Body of pancreas (tissue), 4 donors: ENCODE measurements at regions not wholly inside any gene's neighbourhood (a gene's known extent, or its start where the extent isn't known, plus 50 kb on each side); places are given as distances from the start of the nearest gene placed in this dataset.

Experiments
- ATAC-seq: fragments of 150-250 bp; one replicate; pipeline ENCODE4 v1.9.1; 2016
- DNase-seq, 4 donors: peaks; one replicate each; pipeline ENCODE4 v3.0.0-alpha.2; 2019
- H3K27ac ChIP-seq, 4 donors: fragments of 200-600 bp; sonication (generic); 1 replicate in 3 of 4; 2 replicates in 1 of 4; pipeline versions ENCODE4 v1.5.1 to v1.6.1; 2016 to 2019; ENCODE audit warnings: mild to moderate bottlenecking in 1 of 4, mixed read lengths in 1 of 4, moderate library complexity in 1 of 4
- H3K27me3 ChIP-seq, 2 donors: fragments of 200-600 bp; sonication (generic); one replicate each; pipeline ENCODE4 v1.6.0; 2016; ENCODE audit warnings: mild to moderate bottlenecking in 1 of 2
- H3K36me3 ChIP-seq, 2 donors: fragments of 200-600 bp; sonication (generic); replicated peaks in 1 of 2; 2 replicates each; pipeline ENCODE4 v1.5.1; 2016; ENCODE audit warnings: low read depth in 2 of 2; ENCODE audit not compliant: insufficient read depth in 1 of 2
- H3K4me1 ChIP-seq: fragments of 200-600 bp; sonication (generic); one replicate; pipeline ENCODE4 v1.6.0; 2016
- H3K4me3 ChIP-seq, 2 donors: fragments of 200-600 bp; sonication (generic); 1 replicate in 1 of 2; 2 replicates in 1 of 2; pipeline ENCODE4 v1.5.1; 2016 to 2019
- H3K9me3 ChIP-seq, 3 donors: fragments of 200-600 bp; sonication (generic); 1 replicate in 2 of 3; 2 replicates in 1 of 3; pipeline ENCODE4 v1.5.1; 2016
- POLR2A ChIP-seq, 3 donors: fragments of 450-650 bp; IDR thresholded peaks; one replicate each; pipeline ENCODE4 v1.6.1; 2016; ENCODE audit warnings: antibody characterized with exemption in 3 of 3, mild to moderate bottlenecking in 2 of 3
- WGBS, 2 donors: methylation state at CpG; one replicate each; pipeline ENCODE4 v1.1.5; 2017; 5-methylcytosine and 5-hydroxymethylcytosine counted together
- intact Hi-C: fragments of 100-400 bp; cut with DNase I; formaldehyde crosslinking; loops from one replicate; pipeline ENCODE4 v1.15.1; 2023
- TF ChIP-seq, protein P1 (sequence below), 7 experiments: fragments of 450-650 bp in 4 of 7; fragments of 200-600 bp in 3 of 7; sonication (generic) in 3 of 7; IDR thresholded peaks; one replicate each; pipeline ENCODE4 v1.5.1; 2016 to 2019; ENCODE audit warnings: antibody characterized with exemption in 7 of 7

DNA sequence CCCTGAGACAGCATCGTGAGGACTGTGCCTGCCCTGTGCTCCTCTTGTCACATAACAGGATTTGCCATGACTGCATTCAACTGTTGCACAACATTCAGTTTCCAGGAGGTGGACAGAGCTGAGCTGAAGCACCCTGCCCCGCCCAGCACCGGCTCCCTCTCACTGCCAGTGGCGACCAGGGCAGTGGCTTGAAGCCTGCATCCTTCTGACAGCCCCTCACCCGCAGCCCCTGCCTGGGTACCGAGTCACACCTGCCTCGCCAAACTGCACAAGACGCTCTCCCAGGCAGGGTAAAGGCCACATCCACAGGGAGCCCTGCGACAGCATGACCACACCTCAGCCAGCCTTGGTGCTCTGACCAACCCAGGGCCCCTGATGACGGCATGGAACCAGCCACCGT is 59.9 kb upstream of the ZNF354A start:
- no peaks in the 10 kb centered on the region for H3K9me3 ChIP-seq
- intact Hi-C loops = no loop called here
- no peaks in the 10 kb centered on the region for H3K4me1 ChIP-seq
- 73 to 75% methylated on average over 5 to 11 of the region's 11 CpGs for WGBS, 2 donors
- ATAC-seq (no peak), DNase-seq (no peak)
- no peak overlapping the region for H3K4me3 ChIP-seq
- TF ChIP-seq POLR2A (IDR thresholded peaks at IDR 0.05) = no peak
- TF ChIP-seq, protein P1, sequence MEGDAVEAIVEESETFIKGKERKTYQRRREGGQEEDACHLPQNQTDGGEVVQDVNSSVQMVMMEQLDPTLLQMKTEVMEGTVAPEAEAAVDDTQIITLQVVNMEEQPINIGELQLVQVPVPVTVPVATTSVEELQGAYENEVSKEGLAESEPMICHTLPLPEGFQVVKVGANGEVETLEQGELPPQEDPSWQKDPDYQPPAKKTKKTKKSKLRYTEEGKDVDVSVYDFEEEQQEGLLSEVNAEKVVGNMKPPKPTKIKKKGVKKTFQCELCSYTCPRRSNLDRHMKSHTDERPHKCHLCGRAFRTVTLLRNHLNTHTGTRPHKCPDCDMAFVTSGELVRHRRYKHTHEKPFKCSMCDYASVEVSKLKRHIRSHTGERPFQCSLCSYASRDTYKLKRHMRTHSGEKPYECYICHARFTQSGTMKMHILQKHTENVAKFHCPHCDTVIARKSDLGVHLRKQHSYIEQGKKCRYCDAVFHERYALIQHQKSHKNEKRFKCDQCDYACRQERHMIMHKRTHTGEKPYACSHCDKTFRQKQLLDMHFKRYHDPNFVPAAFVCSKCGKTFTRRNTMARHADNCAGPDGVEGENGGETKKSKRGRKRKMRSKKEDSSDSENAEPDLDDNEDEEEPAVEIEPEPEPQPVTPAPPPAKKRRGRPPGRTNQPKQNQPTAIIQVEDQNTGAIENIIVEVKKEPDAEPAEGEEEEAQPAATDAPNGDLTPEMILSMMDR (IDR thresholded peaks at IDR 0.05) = no peak
- no peaks in the 10 kb centered on the region for H3K36me3 ChIP-seq
- H3K27ac ChIP-seq = no peak overlapping the region
- no peaks in the 10 kb centered on the region for H3K27me3 ChIP-seq

DNA sequence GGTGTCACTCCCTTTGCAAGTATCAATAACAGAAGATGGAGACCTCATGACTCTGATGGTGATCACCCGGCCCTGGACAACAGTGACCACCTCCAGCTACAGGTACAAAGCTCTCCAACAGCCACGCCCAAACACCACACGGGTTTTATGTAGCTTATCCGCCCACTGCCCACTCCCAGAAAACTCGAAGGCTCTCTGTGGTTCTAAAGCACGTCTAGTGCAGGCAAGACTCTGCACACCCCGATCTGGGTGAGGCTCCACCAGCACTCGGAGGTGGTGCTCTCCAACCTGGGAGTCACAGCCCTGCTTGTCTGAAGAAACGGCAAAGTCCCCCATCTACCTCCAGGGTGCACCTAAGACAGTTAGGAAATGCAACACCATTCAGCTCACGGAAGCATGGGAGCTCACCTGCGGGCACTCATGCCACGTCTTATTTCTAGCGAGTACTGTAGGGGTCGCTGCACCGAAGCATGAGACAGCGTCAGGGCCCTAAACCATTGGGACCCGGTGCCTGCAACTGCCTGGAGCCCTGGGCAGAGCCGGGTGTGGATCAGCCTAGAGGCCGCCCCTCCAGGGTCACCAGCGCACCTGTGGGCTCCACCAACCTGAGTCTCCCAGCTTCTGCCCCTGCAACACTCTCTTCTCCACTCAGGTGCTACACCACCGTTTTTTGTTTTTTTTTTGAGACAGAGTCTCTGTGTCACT is 58.1 kb upstream of the ZNF354A start:
- WGBS, 2 donors = 56 to 72% methylated on average over 5 to 20 of the region's 21 CpGs
- ATAC-seq = no peak
- no peak for TF ChIP-seq POLR2A (IDR thresholded peaks at IDR 0.05)
- TF ChIP-seq, protein P1 (IDR thresholded peaks at IDR 0.05) = no peak

DNA sequence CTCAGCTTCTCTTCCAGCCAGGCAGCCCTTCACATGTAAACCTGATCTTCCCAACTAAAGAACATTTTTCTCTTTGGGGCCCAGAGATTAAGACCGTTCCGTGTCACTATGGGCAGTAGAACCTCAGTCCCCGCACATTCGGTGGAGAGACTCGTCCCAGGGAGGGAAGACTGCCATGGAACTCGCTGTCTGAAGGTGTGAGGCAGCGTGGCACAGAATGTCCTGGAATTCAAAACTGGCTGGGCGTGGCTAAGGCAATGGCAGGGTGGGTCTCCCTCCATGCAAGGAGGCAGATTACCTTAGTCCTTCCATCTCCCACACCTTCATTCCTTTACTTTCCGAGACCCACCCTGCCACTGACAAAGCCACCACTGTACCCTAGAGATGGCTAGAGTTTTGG is 57.4 kb upstream of the ZNF354A start:
- H3K4me1 ChIP-seq = no peaks in the 10 kb centered on the region
- H3K9me3 ChIP-seq = no peaks in the 10 kb centered on the region
- intact Hi-C loops = no loop called here
- ATAC-seq = no peak
- no peaks in the 10 kb centered on the region for H3K27me3 ChIP-seq
- no peak overlapping the region for H3K27ac ChIP-seq
- H3K4me3 ChIP-seq = no peak overlapping the region
- TF ChIP-seq, protein P1 (IDR thresholded peaks at IDR 0.05) = no peak
- no peak for TF ChIP-seq POLR2A (IDR thresholded peaks at IDR 0.05)
- no peaks in the 10 kb centered on the region for H3K36me3 ChIP-seq
- DNase-seq = no peak
- 77 to 84% methylated on average over 9 of the region's 9 CpGs for WGBS, 2 donors

More for the DNA sequence above, 58.1 kb upstream of the ZNF354A start:
- Histone ChIP-seq H3K27ac (no peak overlapping the region), H3K36me3 (no peaks in the 10 kb centered on the region), H3K4me3 (no peak overlapping the region), H3K27me3 (no peaks in the 10 kb centered on the region), H3K4me1 (no peaks in the 10 kb centered on the region), H3K9me3 (no peaks in the 10 kb centered on the region)
- no peak for DNase-seq
- intact Hi-C loops = no loop called here

DNA sequence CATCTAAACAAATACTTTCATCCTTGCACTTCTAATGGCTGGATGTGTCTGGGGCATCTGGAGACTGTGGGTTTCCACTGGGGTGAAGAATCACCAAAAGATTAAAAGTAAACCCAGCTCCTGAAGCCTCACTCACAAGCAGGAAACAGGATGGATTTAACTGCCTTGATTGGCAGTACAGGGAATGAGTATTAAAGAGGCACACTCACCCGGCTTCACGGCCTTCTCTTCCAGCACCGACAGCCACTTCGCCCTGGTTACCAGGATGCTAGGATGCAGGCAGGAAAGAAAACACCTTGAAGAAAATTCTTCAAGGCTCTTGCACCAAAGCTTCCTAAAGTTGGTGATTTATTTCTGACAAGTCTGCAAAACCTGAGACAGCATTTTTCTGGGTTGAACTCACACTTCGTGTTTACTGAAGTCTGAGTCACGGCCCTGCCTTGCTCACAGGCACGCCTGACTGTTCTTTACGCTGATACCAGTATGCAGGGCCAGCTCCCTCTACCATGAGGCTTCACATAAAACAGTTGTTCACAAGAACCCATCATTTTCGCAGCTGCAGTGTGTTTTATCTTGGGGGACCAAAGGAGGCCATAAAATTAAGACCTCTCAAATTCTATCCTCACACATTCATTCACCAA is 56.5 kb upstream of the ZNF354A start:
- 55 to 72% methylated on average over 9 of the region's 9 CpGs for WGBS, 2 donors
- intact Hi-C loops = no loop called here
- Histone ChIP-seq H3K4me3 (no peak overlapping the region), H3K9me3 (no peaks in the 10 kb centered on the region), H3K36me3 (no peaks in the 10 kb centered on the region), H3K4me1 (no peaks in the 10 kb centered on the region), H3K27me3 (no peaks in the 10 kb centered on the region), H3K27ac (no peak overlapping the region)
- ATAC-seq (no peak), DNase-seq (peak in 2 of 4 donors; percentile 31 to 33)
- TF ChIP-seq, protein P1 (IDR thresholded peaks at IDR 0.05) = no peak
- no peak for TF ChIP-seq POLR2A (IDR thresholded peaks at IDR 0.05)

DNA sequence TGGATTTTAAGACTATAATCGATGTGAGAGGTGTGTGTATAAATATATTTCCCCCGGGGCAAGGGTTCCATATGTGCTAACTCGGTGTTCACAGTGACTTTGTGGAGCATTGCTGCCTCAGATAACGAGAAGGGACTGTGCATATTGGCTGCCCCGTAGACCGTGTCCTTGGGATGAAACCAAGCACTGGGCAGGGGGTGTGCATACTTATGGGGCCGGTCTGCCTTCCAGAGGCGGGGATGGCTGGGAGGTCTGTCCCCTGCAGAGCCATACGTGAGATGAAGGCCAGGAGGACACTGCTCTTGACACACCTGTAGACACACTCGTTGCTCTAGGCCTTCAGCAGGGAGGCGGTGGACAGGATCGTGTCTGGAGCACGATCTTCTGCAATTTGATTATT is 56.0 kb upstream of the ZNF354A start:
- no peaks in the 10 kb centered on the region for H3K4me1 ChIP-seq
- intact Hi-C loops = no loop called here
- DNase-seq (no peak), ATAC-seq (no peak)
- WGBS, 2 donors = 69 to 70% methylated on average over 8 to 13 of the region's 13 CpGs
- no peaks in the 10 kb centered on the region for H3K9me3 ChIP-seq
- no peak overlapping the region for H3K4me3 ChIP-seq
- no peak for TF ChIP-seq POLR2A (IDR thresholded peaks at IDR 0.05)
- TF ChIP-seq, protein P1 (IDR thresholded peaks at IDR 0.05) = no peak
- H3K27me3 ChIP-seq = no peaks in the 10 kb centered on the region
- no peaks in the 10 kb centered on the region for H3K36me3 ChIP-seq
- no peak overlapping the region for H3K27ac ChIP-seq
